GM12878 (cell line): ENCODE measurements at regions not wholly inside any gene's neighbourhood (a gene's known extent, or its start where the extent isn't known, plus 50 kb on each side); places are given as distances from the start of the nearest gene placed in this dataset.

Experiments
- ATAC-seq: fragments of 200-7000 bp; cut with Tn5 transposase; 3 replicates; pipeline ENCODE4 v1.9.1; 2020; ENCODE audit warnings: mild to moderate bottlenecking, moderate library complexity
- BruUV-seq: library from RNA; stranded (reverse); fragments of 400-500 nt; replicated peaks from 2 replicates; lab custom pipeline; 2021; lab: Mats Ljungman, UMichigan
- CTCF ChIA-PET: fragments of 300-600 bp; sonication (Branson Sonifier 250); formaldehyde crosslinking; extraction: SDS; loops from one replicate; lab custom pipeline; 2021; ENCODE audit warnings: inconsistent platforms; lab: Yijun Ruan, JAX
- POLR2A ChIA-PET: fragments of 350-600 bp; formaldehyde crosslinking; extraction: SDS; loops from one replicate; lab custom pipeline; 2021; ENCODE audit warnings: inconsistent platforms; lab: Charles Lee
- RAD21 ChIA-PET: fragments of 300-600 bp; sonication (Branson Sonifier 250); formaldehyde crosslinking; loops from one replicate; lab custom pipeline; 2023; ENCODE audit warnings: antibody characterized with exemption; ENCODE audit not compliant: unreplicated experiment; lab: Charles Lee
- SMC1A ChIA-PET: fragments of 300-600 bp; sonication (Branson Sonifier 250); formaldehyde crosslinking; loops from one replicate; lab custom pipeline; 2023; ENCODE audit not compliant: unreplicated experiment, uncharacterized antibody; lab: Charles Lee
- DNase-seq: peaks from one replicate; pipeline ENCODE4 v3.0.0-alpha.2; 2011; ENCODE audit warnings: low read depth, low spot score
- FAIRE-seq: peaks from 3 replicates; lab custom pipeline; 2011; peaks lifted over from hg19 to GRCh38; lab: Jason Lieb, UNC
- H2AFZ ChIP-seq: 2 replicates; pipeline ENCODE4 v1.6.0; 2011; ENCODE audit warnings: low read depth, low read length, control low read depth; ENCODE audit not compliant: control insufficient read depth
- H3K27ac ChIP-seq: 2 replicates; pipeline ENCODE4 v1.5.1; 2011; ENCODE audit warnings: control low read depth; ENCODE audit not compliant: control insufficient read depth, insufficient read depth
- H3K27me3 ChIP-seq, 2 experiments: replicated peaks in 1 of 2; 2 replicates each; pipeline versions ENCODE4 v1.6.0 to v1.6.1; 2011; ENCODE audit warnings: low read length in 1 of 2; ENCODE audit not compliant: control insufficient read depth in 2 of 2, insufficient read depth in 2 of 2
- H3K36me3 ChIP-seq, 2 experiments: 2 replicates each; pipeline ENCODE4 v1.5.1; 2011; ENCODE audit warnings: low read length in 1 of 2; ENCODE audit not compliant: control insufficient read depth in 2 of 2, insufficient read depth in 2 of 2
- H3K4me1 ChIP-seq: 2 replicates; pipeline ENCODE4 v1.6.1; 2011; ENCODE audit warnings: mild to moderate bottlenecking, low read length, moderate library complexity, mixed read lengths; ENCODE audit not compliant: control insufficient read depth, insufficient read depth
- H3K4me2 ChIP-seq: 2 replicates; pipeline ENCODE4 v1.6.0; 2011; ENCODE audit warnings: control low read depth; ENCODE audit not compliant: control insufficient read depth, insufficient read depth
- H3K4me3 ChIP-seq: fragments of 200-600 bp; sonication (generic); 2 replicates; pipeline ENCODE4 v1.5.1; 2016
- H3K79me2 ChIP-seq: 2 replicates; pipeline ENCODE4 v1.6.0; 2011; ENCODE audit warnings: low read length; ENCODE audit not compliant: control insufficient read depth, insufficient read depth
- H3K9ac ChIP-seq: 2 replicates; pipeline ENCODE4 v1.8.0; 2011; ENCODE audit warnings: low read length, control low read depth, mixed read lengths; ENCODE audit not compliant: control insufficient read depth, insufficient read depth
- H3K9me3 ChIP-seq: replicated peaks from 3 replicates; pipeline ENCODE4 v1.5.1; 2011; ENCODE audit warnings: mild to moderate bottlenecking, low read length; ENCODE audit not compliant: control insufficient read depth, insufficient read depth
- H4K20me1 ChIP-seq: 2 replicates; pipeline ENCODE4 v1.6.0; 2011; ENCODE audit not compliant: control insufficient read depth, insufficient read depth
- ATF7 ChIP-seq: fragments of 450-650 bp; IDR thresholded peaks from 2 replicates; pipeline ENCODE4 v1.6.1; 2016; ENCODE audit warnings: low read depth, mild to moderate bottlenecking
- BCL11A ChIP-seq: IDR thresholded peaks from 2 replicates; pipeline ENCODE4 v1.6.1; 2011; ENCODE audit warnings: low read depth, low read length
- BMI1 ChIP-seq: fragments of 450-650 bp; IDR thresholded peaks from 2 replicates; pipeline ENCODE4 v1.6.1; 2016; ENCODE audit warnings: mild to moderate bottlenecking, moderate library complexity, borderline replicate concordance
- CHD1 ChIP-seq: IDR thresholded peaks from 2 replicates; pipeline ENCODE4 v1.6.1; 2012; ENCODE audit warnings: low read depth, low read length, improper control_type of control experiment
- GABPA ChIP-seq: IDR thresholded peaks from 2 replicates; pipeline ENCODE4 v1.6.1; 2014; ENCODE audit warnings: antibody characterized with exemption, low read depth, mild to moderate bottlenecking, inconsistent platforms
- LARP7 ChIP-seq: fragments of 450-650 bp; IDR thresholded peaks from 2 replicates; pipeline ENCODE4 v1.6.1; 2017; ENCODE audit warnings: mild to moderate bottlenecking
- NFXL1 ChIP-seq: fragments of 450-650 bp; IDR thresholded peaks from 2 replicates; pipeline ENCODE4 v1.6.1; 2017; ENCODE audit warnings: antibody characterized with exemption, mild to moderate bottlenecking, borderline replicate concordance
- NR2C2 ChIP-seq: IDR thresholded peaks from 2 replicates; pipeline ENCODE4 v1.6.1; 2011; ENCODE audit warnings: borderline replicate concordance, low read depth; ENCODE audit not compliant: control insufficient read depth, insufficient read length
- POLR2A ChIP-seq: IDR thresholded peaks from 2 replicates; pipeline ENCODE4 v1.6.1; 2011; ENCODE audit warnings: low read depth, mild to moderate bottlenecking, low read length
- ZNF384 ChIP-seq: IDR thresholded peaks from 2 replicates; pipeline ENCODE4 v1.6.1; 2012; ENCODE audit warnings: low read depth, mild to moderate bottlenecking, low read length, improper control_type of control experiment, borderline replicate concordance
- WGBS: methylation state at CpG from one replicate; pipeline ENCODE4 v1.1.6; 2016; ENCODE audit warnings: low lambda C conversion rate; ENCODE audit not compliant: insufficient replicate concordance, insufficient coverage; ENCODE audit errors: missing lambda C conversion rate; 5-methylcytosine and 5-hydroxymethylcytosine counted together
- in situ Hi-C: fragments of 300-500 bp; cut with MboI; formaldehyde crosslinking; loops from 9 replicates; pipeline ENCODE4 v1.14.3; 2018; ENCODE audit warnings: mixed read lengths
- intact Hi-C: fragments of 100-400 bp; cut with micrococcal nuclease; formaldehyde crosslinking; loops from one replicate; pipeline ENCODE4 v1.14.2; 2022; ENCODE audit not compliant: unreplicated experiment
- TF ChIP-seq, protein P1 (sequence below): fragments of 450-650 bp; conservative IDR thresholded peaks from 2 replicates; pipeline ENCODE4 v1.6.1; 2017; ENCODE audit warnings: mild to moderate bottlenecking, moderate library complexity
- TF ChIP-seq, protein P2 (sequence below): IDR thresholded peaks from 2 replicates; pipeline ENCODE4 v1.6.1; 2012; ENCODE audit warnings: low read depth, low read length, improper control_type of control experiment

DNA sequence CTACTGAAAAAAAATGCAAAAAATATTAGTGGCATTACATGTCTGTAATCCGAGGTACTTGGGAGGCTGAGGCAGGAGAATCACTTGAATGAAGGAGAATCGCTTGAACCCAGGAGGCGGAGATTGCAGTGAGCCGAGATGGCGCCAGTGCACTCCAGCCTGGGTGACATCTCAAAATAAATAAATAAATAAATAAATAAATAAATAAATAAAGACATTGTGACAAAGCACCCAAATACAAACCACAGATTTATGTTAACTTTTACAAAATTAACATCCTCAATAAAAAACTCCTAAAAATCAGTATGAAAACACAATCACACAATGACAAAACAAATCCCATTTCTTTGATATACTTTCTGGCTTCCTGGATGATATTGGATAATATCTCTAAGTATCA is 808.3 kb downstream of the REEP3 start:
- Histone ChIP-seq H3K36me3 (no peaks in the 10 kb centered on the region), H3K27me3 (no peaks in the 10 kb centered on the region), H4K20me1 (no peaks in the 10 kb centered on the region), H3K79me2 (no peaks in the 10 kb centered on the region), H3K4me3 (no peak overlapping the region), H3K9ac (no peak overlapping the region), H2AFZ (no peak overlapping the region), H3K9me3 (no peaks in the 10 kb centered on the region), H3K4me1 (no peaks in the 10 kb centered on the region), H3K27ac (no peak overlapping the region), H3K4me2 (no peak overlapping the region)
- ChIA-PET CTCF (no interaction called here), RAD21 (no interaction called here), SMC1A (no interaction called here), POLR2A (no interaction called here)
- ATAC-seq (no peak), DNase-seq (no peak), FAIRE-seq (no peak)
- no TSS peak for BruUV-seq
- intact Hi-C loops (no loop called here), in situ Hi-C loops (no loop called here)
- TF ChIP-seq NR2C2 (no peak), ZNF384 (no peak), BCL11A (no peak), BMI1 (no peak), LARP7 (no peak), CHD1 (no peak), GABPA (no peak), NFXL1 (no peak), ATF7 (no peak), POLR2A (no peak)
- TF ChIP-seq, protein P1, sequence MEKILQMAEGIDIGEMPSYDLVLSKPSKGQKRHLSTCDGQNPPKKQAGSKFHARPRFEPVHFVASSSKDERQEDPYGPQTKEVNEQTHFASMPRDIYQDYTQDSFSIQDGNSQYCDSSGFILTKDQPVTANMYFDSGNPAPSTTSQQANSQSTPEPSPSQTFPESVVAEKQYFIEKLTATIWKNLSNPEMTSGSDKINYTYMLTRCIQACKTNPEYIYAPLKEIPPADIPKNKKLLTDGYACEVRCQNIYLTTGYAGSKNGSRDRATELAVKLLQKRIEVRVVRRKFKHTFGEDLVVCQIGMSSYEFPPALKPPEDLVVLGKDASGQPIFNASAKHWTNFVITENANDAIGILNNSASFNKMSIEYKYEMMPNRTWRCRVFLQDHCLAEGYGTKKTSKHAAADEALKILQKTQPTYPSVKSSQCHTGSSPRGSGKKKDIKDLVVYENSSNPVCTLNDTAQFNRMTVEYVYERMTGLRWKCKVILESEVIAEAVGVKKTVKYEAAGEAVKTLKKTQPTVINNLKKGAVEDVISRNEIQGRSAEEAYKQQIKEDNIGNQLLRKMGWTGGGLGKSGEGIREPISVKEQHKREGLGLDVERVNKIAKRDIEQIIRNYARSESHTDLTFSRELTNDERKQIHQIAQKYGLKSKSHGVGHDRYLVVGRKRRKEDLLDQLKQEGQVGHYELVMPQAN, result no peak
- TF ChIP-seq, protein P2, sequence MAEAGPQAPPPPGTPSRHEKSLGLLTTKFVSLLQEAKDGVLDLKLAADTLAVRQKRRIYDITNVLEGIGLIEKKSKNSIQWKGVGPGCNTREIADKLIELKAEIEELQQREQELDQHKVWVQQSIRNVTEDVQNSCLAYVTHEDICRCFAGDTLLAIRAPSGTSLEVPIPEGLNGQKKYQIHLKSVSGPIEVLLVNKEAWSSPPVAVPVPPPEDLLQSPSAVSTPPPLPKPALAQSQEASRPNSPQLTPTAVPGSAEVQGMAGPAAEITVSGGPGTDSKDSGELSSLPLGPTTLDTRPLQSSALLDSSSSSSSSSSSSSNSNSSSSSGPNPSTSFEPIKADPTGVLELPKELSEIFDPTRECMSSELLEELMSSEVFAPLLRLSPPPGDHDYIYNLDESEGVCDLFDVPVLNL, result no peak
- WGBS, result 60% methylated on average over 5 of the region's 5 CpGs
